Prostate gland (tissue), 2 donors: ENCODE measurements at regions not wholly inside any gene's neighbourhood (a gene's known extent, or its start where the extent isn't known, plus 50 kb on each side); places are given as distances from the start of the nearest gene placed in this dataset.

Experiments used
- CTCF ChIP-seq, 4 experiments: fragments of 200-600 bp in 2 of 4; fragments of 450-650 bp in 2 of 4; sonication (generic) in 2 of 4; IDR thresholded peaks; 1 replicate in 3 of 4; 2 replicates in 1 of 4; pipeline ENCODE4 v1.5.1; 2016 to 2019; ENCODE audit warnings: antibody characterized with exemption in 4 of 4, mild to moderate bottlenecking in 2 of 4, moderate library complexity in 2 of 4
- POLR2A ChIP-seq: fragments of 450-650 bp; IDR thresholded peaks from one replicate; pipeline ENCODE4 v1.6.1; 2016; ENCODE audit warnings: antibody characterized with exemption, mild to moderate bottlenecking

- TF ChIP-seq POLR2A (no peak), CTCF (IDR thresholded peaks at IDR 0.05) (no peak)
These were observed 63.9 kb upstream of the GRIK3 start for GRCh38 chr1:37098237-37098636.
